Muscle of leg (tissue), 3 donors: ENCODE measurements at regions not wholly inside any gene's neighbourhood (a gene's known extent, or its start where the extent isn't known, plus 50 kb on each side); places are given as distances from the start of the nearest gene placed in this dataset.

Source experiments
- DNase-seq: peaks from one replicate; pipeline ENCODE4 v3.0.0; 2013
- H3K27ac ChIP-seq: one replicate; pipeline ENCODE4 v1.5.1; 2013; ENCODE audit warnings: mild to moderate bottlenecking, low read length, control low read depth
- H3K27me3 ChIP-seq: one replicate; pipeline ENCODE4 v1.6.1; 2013; ENCODE audit warnings: low read length; ENCODE audit not compliant: control insufficient read depth, insufficient read depth
- H3K36me3 ChIP-seq: one replicate; pipeline ENCODE4 v1.6.1; 2013; ENCODE audit warnings: low read length; ENCODE audit not compliant: control insufficient read depth, insufficient read depth
- H3K4me1 ChIP-seq: one replicate; pipeline ENCODE4 v1.6.1; 2013; ENCODE audit warnings: low read length; ENCODE audit not compliant: control insufficient read depth, insufficient read depth
- H3K4me3 ChIP-seq: one replicate; pipeline ENCODE4 v1.5.1; 2013; ENCODE audit warnings: low read length, control low read depth
- H3K9me3 ChIP-seq: replicated peaks from 2 replicates; pipeline ENCODE4 v1.6.1; 2013; ENCODE audit warnings: low read depth, low read length; ENCODE audit not compliant: control insufficient read depth
- WGBS: methylation state at CpG from one replicate; pipeline ENCODE4 v1.1.5; 2013; ENCODE audit warnings: missing lambda C conversion rate; ENCODE audit not compliant: insufficient coverage; 5-methylcytosine and 5-hydroxymethylcytosine counted together

DNA sequence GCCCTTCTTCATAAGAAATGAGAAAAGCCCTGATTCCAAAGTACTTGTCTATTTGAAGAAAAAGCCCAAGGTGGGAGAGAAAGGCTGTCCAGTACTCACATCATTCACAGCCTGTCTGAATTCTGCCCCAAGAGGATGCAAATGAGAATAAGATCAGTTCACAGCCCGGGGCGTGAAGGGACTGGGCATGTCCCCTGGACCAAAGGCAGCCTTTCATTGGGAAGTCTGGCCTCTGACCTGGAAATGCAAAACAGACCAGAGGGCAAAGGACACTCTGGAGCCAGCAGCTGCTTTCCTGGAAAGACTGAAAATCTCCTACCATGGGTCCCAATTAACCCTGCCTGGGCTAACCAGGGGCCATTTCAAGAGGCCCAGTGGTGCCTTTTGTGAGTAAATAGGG, 191.2 kb upstream of the PELI2 start:
- WGBS = 40% methylated on average over 2 of the region's 2 CpGs
- Histone ChIP-seq H3K27ac (no peak overlapping the region), H3K4me1 (no peaks in the 10 kb centered on the region), H3K27me3 (no peaks in the 10 kb centered on the region), H3K36me3 (no peaks in the 10 kb centered on the region), H3K4me3 (no peak overlapping the region), H3K9me3 (no peaks in the 10 kb centered on the region)
- DNase-seq = no peak

- no CpG with 5 or more reads among the region's 2 CpGs for WGBS
- H3K9me3 ChIP-seq = no peaks in the 10 kb centered on the region
- DNase-seq = no peak
- no peaks in the 10 kb centered on the region for H3K36me3 ChIP-seq
- no peaks in the 10 kb centered on the region for H3K27me3 ChIP-seq
- H3K4me3 ChIP-seq = no peak overlapping the region
- no peaks in the 10 kb centered on the region for H3K4me1 ChIP-seq
- no peak overlapping the region for H3K27ac ChIP-seq
Observed at GRCh38 chr14:55928276-55928675, 189.9 kb upstream of the PELI2 start.

DNA sequence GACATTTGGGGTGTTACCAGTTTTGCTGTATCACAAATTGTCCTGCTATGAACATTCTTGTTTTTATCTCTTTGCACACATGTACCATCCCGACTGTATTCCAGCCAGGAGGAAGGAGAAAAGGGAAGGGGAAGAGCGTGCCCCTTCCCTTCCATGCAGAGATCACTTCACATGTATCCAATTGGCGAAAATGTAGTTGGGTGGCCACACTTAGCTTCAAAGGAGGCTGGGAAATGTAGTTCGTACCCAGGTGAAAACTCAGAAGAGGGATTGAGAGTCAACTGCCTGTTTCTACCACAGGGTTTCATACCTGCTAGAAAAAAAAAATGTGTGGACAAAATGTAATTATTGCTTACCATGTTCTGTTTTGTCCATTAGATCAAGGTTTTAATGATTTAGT, 189.1 kb upstream of the PELI2 start:
- Histone ChIP-seq H3K4me3 (no peak overlapping the region), H3K4me1 (no peaks in the 10 kb centered on the region), H3K9me3 (peaks cover 6% of the 10 kb centered on the region), H3K36me3 (no peaks in the 10 kb centered on the region), H3K27ac (no peak overlapping the region), H3K27me3 (no peaks in the 10 kb centered on the region)
- 100% methylated on average over 1 of the region's 4 CpGs for WGBS
- no peak for DNase-seq

- Histone ChIP-seq H3K36me3 (no peaks in the 10 kb centered on the region), H3K4me3 (no peak overlapping the region), H3K9me3 (peaks cover 6% of the 10 kb centered on the region), H3K4me1 (no peaks in the 10 kb centered on the region), H3K27me3 (no peaks in the 10 kb centered on the region), H3K27ac (no peak overlapping the region)
- no CpG with 5 or more reads among the region's 5 CpGs for WGBS
- DNase-seq = no peak
Observed at GRCh38 chr14:55930016-55930784, 188.0 kb upstream of the PELI2 start.

DNA sequence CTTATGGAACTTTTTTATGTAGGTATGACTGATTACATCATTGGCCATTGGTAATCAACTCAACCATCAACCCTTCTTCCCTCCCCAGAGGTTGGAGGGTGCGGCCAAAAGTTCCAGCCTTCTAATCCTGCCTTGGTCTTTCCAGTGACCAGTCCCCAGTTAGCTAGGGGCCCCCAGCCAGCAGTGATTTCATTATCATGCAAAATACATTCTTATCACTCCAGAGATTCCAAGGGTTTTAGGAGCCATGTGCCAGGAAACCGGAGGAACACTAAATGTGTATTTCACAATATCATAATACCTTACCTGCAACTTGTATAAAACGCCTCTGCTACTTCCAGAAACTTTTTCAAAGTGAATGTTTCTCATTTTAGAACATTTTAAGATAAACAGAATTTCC, 181.5 kb upstream of the PELI2 start:
- Histone ChIP-seq H3K27ac (no peak overlapping the region), H3K4me1 (peaks cover 12% of the 10 kb centered on the region), H3K36me3 (no peaks in the 10 kb centered on the region), H3K4me3 (no peak overlapping the region), H3K9me3 (peaks cover 6% of the 10 kb centered on the region), H3K27me3 (no peaks in the 10 kb centered on the region)
- WGBS = 70% methylated on average over 2 of the region's 3 CpGs
- no peak for DNase-seq

GRCh38 chr14:55938249-55938791, 179.9 kb upstream of the PELI2 start:
- Histone ChIP-seq H3K4me1 (peaks cover 12% of the 10 kb centered on the region), H3K27ac (no peak overlapping the region), H3K4me3 (no peak overlapping the region), H3K27me3 (peaks cover 2% of the 10 kb centered on the region), H3K36me3 (no peaks in the 10 kb centered on the region), H3K9me3 (peaks cover 6% of the 10 kb centered on the region)
- 65% methylated on average over 9 of the region's 10 CpGs for WGBS
- DNase-seq = peak; percentile 80

DNA sequence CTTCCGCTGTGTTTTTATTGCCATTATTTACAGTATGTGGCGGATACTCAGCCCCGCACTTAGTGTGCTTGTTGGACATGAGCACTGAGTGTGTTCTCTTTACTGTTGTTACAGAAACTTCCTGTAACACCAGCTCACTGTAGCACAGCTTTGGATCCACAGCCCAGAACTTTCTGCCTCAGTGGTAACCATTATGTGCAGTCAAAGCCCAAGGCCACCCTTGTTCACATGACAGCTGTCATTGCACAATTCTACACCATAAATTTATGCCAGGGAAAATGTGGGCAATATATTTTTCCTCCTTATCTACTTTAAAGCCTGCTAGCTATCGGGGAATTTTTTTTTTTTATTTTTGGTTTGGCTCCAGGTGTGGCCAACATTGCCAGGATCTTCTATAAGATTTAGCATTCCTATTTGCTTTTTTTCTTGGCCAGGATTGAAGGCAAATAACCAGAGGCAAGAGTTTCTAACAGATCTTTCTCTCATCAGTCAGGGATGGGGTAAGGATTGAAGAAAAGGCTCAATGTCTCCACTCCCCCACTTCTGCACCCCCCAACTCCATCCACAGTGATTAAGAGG, 176.0 kb upstream of the PELI2 start:
- WGBS = no CpG with 5 or more reads among the region's 4 CpGs
- H3K36me3 ChIP-seq = no peaks in the 10 kb centered on the region
- no peak for DNase-seq
- H3K4me3 ChIP-seq = no peak overlapping the region
- no peaks in the 10 kb centered on the region for H3K9me3 ChIP-seq
- H3K27me3 ChIP-seq = peaks cover 2% of the 10 kb centered on the region
- H3K4me1 ChIP-seq = peaks cover 9% of the 10 kb centered on the region
- no peak overlapping the region for H3K27ac ChIP-seq

GRCh38 chr14:55942826-55943225, 175.4 kb upstream of the PELI2 start:
- no CpG with 5 or more reads among the region's 1 CpG for WGBS
- DNase-seq = no peak
- Histone ChIP-seq H3K4me1 (peaks cover 4% of the 10 kb centered on the region), H3K4me3 (no peak overlapping the region), H3K9me3 (no peaks in the 10 kb centered on the region), H3K27me3 (peaks cover 2% of the 10 kb centered on the region), H3K36me3 (no peaks in the 10 kb centered on the region), H3K27ac (no peak overlapping the region)

- WGBS = 60% methylated on average over 1 of the region's 3 CpGs
- no peaks in the 10 kb centered on the region for H3K9me3 ChIP-seq
- no peak for DNase-seq
- no peaks in the 10 kb centered on the region for H3K4me1 ChIP-seq
- no peak overlapping the region for H3K27ac ChIP-seq
- H3K27me3 ChIP-seq = peaks cover 2% of the 10 kb centered on the region
- H3K4me3 ChIP-seq = no peak overlapping the region
- no peaks in the 10 kb centered on the region for H3K36me3 ChIP-seq
Observed at GRCh38 chr14:55944757-55945156, 173.5 kb upstream of the PELI2 start.

GRCh38 chr14:55946231-55946630, 172.0 kb upstream of the PELI2 start:
- DNase-seq = no peak
- H3K4me1 ChIP-seq = no peaks in the 10 kb centered on the region
- H3K4me3 ChIP-seq = no peak overlapping the region
- H3K9me3 ChIP-seq = no peaks in the 10 kb centered on the region
- H3K36me3 ChIP-seq = no peaks in the 10 kb centered on the region
- H3K27ac ChIP-seq = no peak overlapping the region
- WGBS = 82% methylated on average over 2 of the region's 2 CpGs
- peaks cover 2% of the 10 kb centered on the region for H3K27me3 ChIP-seq
